C4-2B (cell line): ENCODE measurements at regions not wholly inside any gene's neighbourhood (a gene's known extent, or its start where the extent isn't known, plus 50 kb on each side); places are given as distances from the start of the nearest gene placed in this dataset.

Source experiments
- H3K27ac ChIP-seq: fragments of 450-650 bp; 2 replicates; pipeline ENCODE4 v1.5.1; 2017
- CTCF ChIP-seq: fragments of 450-650 bp; conservative IDR thresholded peaks from 2 replicates; pipeline ENCODE4 v1.5.1; 2017; ENCODE audit warnings: mild to moderate bottlenecking
- ZFX ChIP-seq: fragments of 450-650 bp; IDR thresholded peaks from 2 replicates; pipeline ENCODE4 v1.6.1; 2017

GRCh38 chr17:53640808-53641207 is 181.9 kb upstream of the KIF2B start:
- no peak overlapping the region for H3K27ac ChIP-seq
- TF ChIP-seq CTCF: no peak
- no peak for TF ChIP-seq ZFX

GRCh38 chr17:53635444-53635843 is 187.3 kb upstream of the KIF2B start:
- H3K27ac ChIP-seq: no peak overlapping the region
- TF ChIP-seq ZFX (no peak), CTCF (no peak)

- TF ChIP-seq CTCF: no peak
- TF ChIP-seq ZFX: no peak
- no peak overlapping the region for H3K27ac ChIP-seq
Measured at GRCh38 chr17:53633856-53634255, 188.9 kb upstream of the KIF2B start.

GRCh38 chr17:53631486-53631885 is 191.2 kb upstream of the KIF2B start:
- TF ChIP-seq ZFX (no peak), CTCF (no peak)
- H3K27ac ChIP-seq: no peak overlapping the region

GRCh38 chr17:53630638-53631037 is 192.1 kb upstream of the KIF2B start:
- TF ChIP-seq ZFX (no peak), CTCF (peak; percentile 8; the same call in 1 of the 2 replicates)
- H3K27ac ChIP-seq: no peak overlapping the region

- no peak overlapping the region for H3K27ac ChIP-seq
- TF ChIP-seq CTCF (no peak), ZFX (no peak)
Measured at GRCh38 chr17:53630115-53630514, 192.6 kb upstream of the KIF2B start.

- no peak overlapping the region for H3K27ac ChIP-seq
- no peak for TF ChIP-seq ZFX
- TF ChIP-seq CTCF: no peak
Measured at GRCh38 chr17:53629188-53629587, 193.5 kb upstream of the KIF2B start.
